ENCODE measurements at regions not wholly inside any gene's neighbourhood (a gene's known extent, or its start where the extent isn't known, plus 50 kb on each side); places are given as distances from the start of the nearest gene placed in this dataset.
"Not testable (repeated sequence)": the region's sequence is repeated elsewhere in the genome, so short reads cannot be mapped to it uniquely, and the experiment has no call there.

- no peaks in the 10 kb centered on the region for H3K27me3 ChIP-seq (ENCODE audit: control insufficient read depth, insufficient read depth, low read length)
- H3K4me3 ChIP-seq (ENCODE audit: insufficient read depth, low read depth, low read length) = no peak overlapping the region
- no peaks in the 10 kb centered on the region for H3K36me3 ChIP-seq (replicated peaks; ENCODE audit: control insufficient read depth, insufficient read depth, low read length)
- peak; percentile 73 for DNase-seq
Measured at GRCh38 chr20:59471653-59472421, 132.5 kb upstream of the PHACTR3 start.

- H3K27me3 ChIP-seq (ENCODE audit: control insufficient read depth, insufficient read depth, low read length) = no peaks in the 10 kb centered on the region
- no peak overlapping the region for H3K4me3 ChIP-seq (ENCODE audit: insufficient read depth, low read depth, low read length)
- no peaks in the 10 kb centered on the region for H3K36me3 ChIP-seq (replicated peaks; ENCODE audit: control insufficient read depth, insufficient read depth, low read length)
- no peak for DNase-seq
Measured at GRCh38 chr20:59473742-59474141, 130.6 kb upstream of the PHACTR3 start.

GRCh38 chr20:59481067-59481466 lies 123.3 kb upstream of the PHACTR3 start:
- Histone ChIP-seq H3K27me3 (ENCODE audit: control insufficient read depth, insufficient read depth, low read length) (no peaks in the 10 kb centered on the region), H3K36me3 (replicated peaks; ENCODE audit: control insufficient read depth, insufficient read depth, low read length) (no peaks in the 10 kb centered on the region), H3K4me3 (ENCODE audit: insufficient read depth, low read depth, low read length) (no peak overlapping the region)
- no peak for DNase-seq

GRCh38 chr20:59481477-59482018 lies 122.8 kb upstream of the PHACTR3 start:
- Histone ChIP-seq H3K27me3 (ENCODE audit: control insufficient read depth, insufficient read depth, low read length) (no peaks in the 10 kb centered on the region), H3K4me3 (ENCODE audit: insufficient read depth, low read depth, low read length) (no peak overlapping the region), H3K36me3 (replicated peaks; ENCODE audit: control insufficient read depth, insufficient read depth, low read length) (no peaks in the 10 kb centered on the region)
- no peak for DNase-seq

GRCh38 chr20:59482351-59483187 lies 121.8 kb upstream of the PHACTR3 start:
- Histone ChIP-seq H3K4me3 (ENCODE audit: insufficient read depth, low read depth, low read length) (no peak overlapping the region), H3K27me3 (ENCODE audit: control insufficient read depth, insufficient read depth, low read length) (no peaks in the 10 kb centered on the region), H3K36me3 (replicated peaks; ENCODE audit: control insufficient read depth, insufficient read depth, low read length) (no peaks in the 10 kb centered on the region)
- DNase-seq = no peak

- no peak for DNase-seq
Measured at GRCh38 chr20:59483481-59483880, 120.9 kb upstream of the PHACTR3 start.

GRCh38 chr20:59484228-59484627 lies 120.1 kb upstream of the PHACTR3 start:
- no peak for DNase-seq
- no peaks in the 10 kb centered on the region for H3K27me3 ChIP-seq (ENCODE audit: control insufficient read depth, insufficient read depth, low read length)
- no peaks in the 10 kb centered on the region for H3K36me3 ChIP-seq (replicated peaks; ENCODE audit: control insufficient read depth, insufficient read depth, low read length)
- H3K4me3 ChIP-seq (ENCODE audit: insufficient read depth, low read depth, low read length) = no peak overlapping the region

More at GRCh38 chr20:59483481-59483880, 120.9 kb upstream of the PHACTR3 start:
- H3K27me3 ChIP-seq (ENCODE audit: control insufficient read depth, insufficient read depth, low read length) = no peaks in the 10 kb centered on the region
- no peak overlapping the region for H3K4me3 ChIP-seq (ENCODE audit: insufficient read depth, low read depth, low read length)
- H3K36me3 ChIP-seq (replicated peaks; ENCODE audit: control insufficient read depth, insufficient read depth, low read length) = no peaks in the 10 kb centered on the region

GRCh38 chr20:59485576-59486454 lies 118.5 kb upstream of the PHACTR3 start:
- H3K36me3 ChIP-seq (replicated peaks; ENCODE audit: control insufficient read depth, insufficient read depth, low read length) = no peaks in the 10 kb centered on the region
- H3K4me3 ChIP-seq (ENCODE audit: insufficient read depth, low read depth, low read length) = no peak overlapping the region
- no peak for DNase-seq
- H3K27me3 ChIP-seq (ENCODE audit: control insufficient read depth, insufficient read depth, low read length) = no peaks in the 10 kb centered on the region

GRCh38 chr20:59488459-59488858 lies 115.9 kb upstream of the PHACTR3 start:
- not testable (repeated sequence) for H3K36me3 ChIP-seq (replicated peaks; ENCODE audit: control insufficient read depth, insufficient read depth, low read length); H3K27me3 ChIP-seq (ENCODE audit: control insufficient read depth, insufficient read depth, low read length); DNase-seq; H3K4me3 ChIP-seq (ENCODE audit: insufficient read depth, low read depth, low read length)

- not testable (repeated sequence) for H3K36me3 ChIP-seq (replicated peaks; ENCODE audit: control insufficient read depth, insufficient read depth, low read length); DNase-seq; H3K4me3 ChIP-seq (ENCODE audit: insufficient read depth, low read depth, low read length); H3K27me3 ChIP-seq (ENCODE audit: control insufficient read depth, insufficient read depth, low read length)
Measured at GRCh38 chr20:59490196-59491004, 113.9 kb upstream of the PHACTR3 start.

- no peaks in the 10 kb centered on the region for H3K36me3 ChIP-seq (replicated peaks; ENCODE audit: control insufficient read depth, insufficient read depth, low read length)
- no peak for DNase-seq
Measured at GRCh38 chr20:59491884-59492283, 112.5 kb upstream of the PHACTR3 start.

GRCh38 chr20:59493926-59494325 lies 110.4 kb upstream of the PHACTR3 start:
- Histone ChIP-seq H3K36me3 (replicated peaks; ENCODE audit: control insufficient read depth, insufficient read depth, low read length) (no peaks in the 10 kb centered on the region), H3K4me3 (ENCODE audit: insufficient read depth, low read depth, low read length) (no peak overlapping the region), H3K27me3 (ENCODE audit: control insufficient read depth, insufficient read depth, low read length) (no peaks in the 10 kb centered on the region)
- no peak for DNase-seq

More at GRCh38 chr20:59491884-59492283, 112.5 kb upstream of the PHACTR3 start:
- Histone ChIP-seq H3K27me3 (ENCODE audit: control insufficient read depth, insufficient read depth, low read length) (no peaks in the 10 kb centered on the region), H3K4me3 (ENCODE audit: insufficient read depth, low read depth, low read length) (no peak overlapping the region)

- Histone ChIP-seq H3K27me3 (ENCODE audit: control insufficient read depth, insufficient read depth, low read length) (no peaks in the 10 kb centered on the region), H3K4me3 (ENCODE audit: insufficient read depth, low read depth, low read length) (no peak overlapping the region), H3K36me3 (replicated peaks; ENCODE audit: control insufficient read depth, insufficient read depth, low read length) (no peaks in the 10 kb centered on the region)
- no peak for DNase-seq
Measured at GRCh38 chr20:59495166-59495565, 109.2 kb upstream of the PHACTR3 start.

Data from H7 (cell line).